NCI-H748 (cell line): ENCODE measurements at regions not wholly inside any gene's neighbourhood (a gene's known extent, or its start where the extent isn't known, plus 50 kb on each side); places are given as distances from the start of the nearest gene placed in this dataset.

Experiments used
- DNase-seq: peaks from one replicate; lab custom pipeline; 2025; ENCODE audit not compliant: unreplicated experiment; lab: John Stamatoyannopoulos, UW

GRCh38 chr5:116685069-116685468, 110.4 kb upstream of the SEMA6A start:
- DNase-seq: no peak

GRCh38 chr5:116681334-116682013, 106.9 kb upstream of the SEMA6A start:
- DNase-seq: no peak

- DNase-seq: no peak
Measured at GRCh38 chr5:116675626-116675910, 100.9 kb upstream of the SEMA6A start.

GRCh38 chr5:116674881-116675625, 100.4 kb upstream of the SEMA6A start:
- no peak for DNase-seq

GRCh38 chr5:116673453-116673852, 98.8 kb upstream of the SEMA6A start:
- no peak for DNase-seq

GRCh38 chr5:116672203-116672602, 97.6 kb upstream of the SEMA6A start:
- no peak for DNase-seq

GRCh38 chr5:116671211-116671736, 96.7 kb upstream of the SEMA6A start:
- DNase-seq: no peak

- no peak for DNase-seq
Measured at GRCh38 chr5:116669261-116670031, 94.8 kb upstream of the SEMA6A start.

GRCh38 chr5:116668390-116668789, 93.8 kb upstream of the SEMA6A start:
- DNase-seq: no peak

- DNase-seq: no peak
Measured at GRCh38 chr5:116666901-116667300, 92.3 kb upstream of the SEMA6A start.

GRCh38 chr5:116664988-116665387, 90.4 kb upstream of the SEMA6A start:
- no peak for DNase-seq

- no peak for DNase-seq
Measured at GRCh38 chr5:116663081-116663480, 88.5 kb upstream of the SEMA6A start.

- DNase-seq: no peak
Measured at GRCh38 chr5:116661419-116661818, 86.8 kb upstream of the SEMA6A start.

GRCh38 chr5:116660929-116661328, 86.3 kb upstream of the SEMA6A start:
- DNase-seq: no peak

- no peak for DNase-seq
Measured at GRCh38 chr5:116658830-116659229, 84.2 kb upstream of the SEMA6A start.

- DNase-seq: no peak
Measured at GRCh38 chr5:116658141-116658540, 83.5 kb upstream of the SEMA6A start.

GRCh38 chr5:116655431-116655830, 80.8 kb upstream of the SEMA6A start:
- no peak for DNase-seq

- DNase-seq: no peak
Measured at GRCh38 chr5:116654925-116655324, 80.3 kb upstream of the SEMA6A start.

- DNase-seq: peak; percentile 12
Measured at GRCh38 chr5:116652903-116653302, 78.3 kb upstream of the SEMA6A start.

- DNase-seq: peak; percentile 89
Measured at GRCh38 chr5:116652196-116652729, 77.6 kb upstream of the SEMA6A start.

- DNase-seq: no peak
Measured at GRCh38 chr5:116651653-116652052, 77.0 kb upstream of the SEMA6A start.

- DNase-seq: no peak
Measured at GRCh38 chr5:116650964-116651363, 76.3 kb upstream of the SEMA6A start.
